HL-60 (cell line): ENCODE measurements at regions not wholly inside any gene's neighbourhood (a gene's known extent, or its start where the extent isn't known, plus 50 kb on each side); places are given as distances from the start of the nearest gene placed in this dataset.

Source experiments
- CTCF ChIP-seq: IDR thresholded peaks from one replicate; pipeline ENCODE4 v1.5.1; 2011; ENCODE audit warnings: low read length, control low read depth, inconsistent platforms; ENCODE audit not compliant: insufficient read depth
- GABPA ChIP-seq: IDR thresholded peaks from 2 replicates; pipeline ENCODE4 v1.6.1; 2012; ENCODE audit warnings: low read depth
- POLR2AphosphoS5 ChIP-seq: IDR thresholded peaks from 2 replicates; pipeline ENCODE4 v1.6.1; 2012; ENCODE audit warnings: low read depth
- REST ChIP-seq: IDR thresholded peaks from 2 replicates; pipeline ENCODE4 v1.6.1; 2012; ENCODE audit warnings: low read depth; ENCODE audit not compliant: insufficient replicate concordance

- TF ChIP-seq CTCF, result no peak
- no peak for TF ChIP-seq POLR2AphosphoS5
- no peak for TF ChIP-seq GABPA
- no peak for TF ChIP-seq REST
Observed at GRCh38 chrX:56057325-56057724, 174.8 kb upstream of the KLF8 start.
